HCT116 (cell line): ENCODE measurements at regions not wholly inside any gene's neighbourhood (a gene's known extent, or its start where the extent isn't known, plus 50 kb on each side); places are given as distances from the start of the nearest gene placed in this dataset.

ENCODE experiments used
- ATAC-seq: fragments of 200-7000 bp; cut with Tn5 transposase; 2 replicates; pipeline ENCODE4 v1.9.1; 2020; ENCODE audit warnings: mild to moderate bottlenecking, moderate library complexity
- BruUV-seq: library from RNA; stranded (reverse); fragments of 400-500 nt; replicated peaks from 2 replicates; lab custom pipeline; 2021; lab: Mats Ljungman, UMichigan
- CTCF ChIA-PET: fragments of 300-600 bp; sonication (Branson Sonifier 250); formaldehyde crosslinking; loops from one replicate; lab custom pipeline; 2021; ENCODE audit warnings: antibody characterized with exemption; lab: Charles Lee
- POLR2A ChIA-PET: fragments of 300-600, 350-600 bp; sonication (Branson Sonifier 250); formaldehyde crosslinking; loops from one replicate; lab custom pipeline; 2021; ENCODE audit warnings: antibody characterized with exemption; lab: Charles Lee
- RAD21 ChIA-PET, 2 experiments: fragments of 300-600 bp; sonication (Branson Sonifier 250); formaldehyde crosslinking; loops; one replicate each; lab custom pipeline; 2023; ENCODE audit warnings: low total read pairs in 2 of 2; ENCODE audit not compliant: uncharacterized antibody in 2 of 2, unreplicated experiment in 2 of 2, low non-redundant PET in 1 of 2; lab: Charles Lee
- DNase-seq: peaks from one replicate; pipeline ENCODE4 v3.0.0-alpha.2; 2010; ENCODE audit warnings: low read depth, low spot score
- H2AFZ ChIP-seq: fragments of 200-600 bp; shearing (Covaris generic), sonication (generic); 2 replicates; pipeline ENCODE4 v1.6.1; 2017; ENCODE audit warnings: low read depth, mixed run types, mixed read lengths, antibody characterized with exemption, low read length; ENCODE audit not compliant: poor library complexity, severe bottlenecking
- H3K27ac ChIP-seq: 2 replicates; pipeline ENCODE4 v1.5.1; 2012; ENCODE audit warnings: low read depth, low read length
- H3K27me3 ChIP-seq: fragments of 200-600 bp; sonication (generic); 2 replicates; pipeline ENCODE4 v1.6.1; 2016; ENCODE audit warnings: mixed run types, low read length, mixed read lengths; ENCODE audit not compliant: insufficient read depth
- H3K36me3 ChIP-seq, 2 experiments: fragments of 200-500 bp in 1 of 2; fragments of 200-600 bp in 1 of 2; sonication (Bioruptor generic) in 1 of 2; sonication (generic) in 1 of 2; 2 replicates each; pipeline versions ENCODE4 v1.5.1 to v1.6.1; 2014 to 2016; ENCODE audit warnings: low read length in 2 of 2, inconsistent platforms in 1 of 2, mixed read lengths in 1 of 2, mixed run types in 1 of 2; ENCODE audit not compliant: insufficient read depth in 2 of 2, control insufficient read depth in 1 of 2
- H3K4me1 ChIP-seq, 2 experiments: fragments of 200-600 bp in 1 of 2; sonication (generic) in 1 of 2; 2 replicates each; pipeline versions ENCODE4 v1.5.1 to v1.6.1; 2012 to 2017; ENCODE audit warnings: low read length in 2 of 2, inconsistent platforms in 1 of 2, mild to moderate bottlenecking in 1 of 2, mixed read lengths in 1 of 2, mixed run types in 1 of 2, moderate library complexity in 1 of 2; ENCODE audit not compliant: insufficient read depth in 2 of 2, control insufficient read depth in 1 of 2
- H3K4me2 ChIP-seq: fragments of 200-600 bp; sonication (generic); 2 replicates; pipeline ENCODE4 v1.6.1; 2017; ENCODE audit warnings: mixed run types, low read length, mixed read lengths
- H3K4me3 ChIP-seq, 2 experiments: fragments of 200-600 bp in 1 of 2; sonication (generic) in 1 of 2; replicated peaks in 1 of 2; 2 replicates each; pipeline ENCODE4 v1.5.1; 2011 to 2016; ENCODE audit warnings: low read length in 2 of 2, control low read depth in 1 of 2, low read depth in 1 of 2, mild to moderate bottlenecking in 1 of 2, mixed read lengths in 1 of 2, mixed run types in 1 of 2
- H3K79me2 ChIP-seq: fragments of 200-600 bp; sonication (generic); 2 replicates; pipeline ENCODE4 v1.6.1; 2017; ENCODE audit warnings: mild to moderate bottlenecking, mixed run types, low read length, moderate library complexity, mixed read lengths; ENCODE audit not compliant: insufficient read depth
- H3K9ac ChIP-seq: fragments of 200-600 bp; sonication (generic); 2 replicates; pipeline ENCODE4 v1.6.1; 2016; ENCODE audit warnings: low read length, mixed read lengths
- H3K9me2 ChIP-seq: fragments of 200-600 bp; sonication (generic), shearing (Covaris generic); 2 replicates; pipeline ENCODE4 v1.6.1; 2017; ENCODE audit warnings: mixed run types, mild to moderate bottlenecking, moderate library complexity; ENCODE audit not compliant: insufficient read depth
- H3K9me3 ChIP-seq, 2 experiments: fragments of 200-500 bp in 1 of 2; fragments of 200-600 bp in 1 of 2; sonication (Bioruptor generic) in 1 of 2; sonication (generic) in 1 of 2; 2 replicates each; pipeline ENCODE4 v1.6.1; 2014 to 2017; ENCODE audit warnings: low read length in 2 of 2, mixed read lengths in 2 of 2, inconsistent platforms in 1 of 2, low read depth in 1 of 2, mild to moderate bottlenecking in 1 of 2, mixed run types in 1 of 2, moderate library complexity in 1 of 2; ENCODE audit not compliant: control insufficient read depth in 1 of 2, insufficient read depth in 1 of 2
- H4K20me1 ChIP-seq: fragments of 200-600 bp; sonication (generic), shearing (Covaris generic); 2 replicates; pipeline ENCODE4 v1.6.1; 2017; ENCODE audit warnings: mixed run types, mild to moderate bottlenecking, moderate library complexity; ENCODE audit not compliant: insufficient read depth
- EZH2phosphoT487 ChIP-seq: fragments of 200-600 bp; IDR thresholded peaks from 2 replicates; pipeline ENCODE4 v1.6.1; 2018; ENCODE audit warnings: antibody characterized with exemption, borderline replicate concordance
- FOSL1 ChIP-seq: IDR thresholded peaks from 2 replicates; pipeline ENCODE4 v1.6.1; 2012; ENCODE audit warnings: low read depth
- JUND ChIP-seq: IDR thresholded peaks from 2 replicates; pipeline ENCODE4 v1.6.1; 2012
- POLR2A ChIP-seq: IDR thresholded peaks from 2 replicates; pipeline ENCODE4 v1.7.0; 2011; ENCODE audit warnings: borderline replicate concordance; ENCODE audit not compliant: insufficient read depth, insufficient read length; ENCODE audit errors: extremely low read depth
- SIN3A ChIP-seq: IDR thresholded peaks from 2 replicates; pipeline ENCODE4 v1.6.1; 2012; ENCODE audit warnings: low read depth
- SP1 ChIP-seq: IDR thresholded peaks from 2 replicates; pipeline ENCODE4 v1.6.1; 2012; ENCODE audit warnings: low read depth
- ZFX ChIP-seq: fragments of 450-650 bp; IDR thresholded peaks from 2 replicates; pipeline ENCODE4 v1.6.1; 2017
- ZNF274 ChIP-seq: fragments of 200-500 bp; sonication (Bioruptor generic); IDR thresholded peaks from 2 replicates; pipeline ENCODE4 v1.6.1; 2014; ENCODE audit warnings: mild to moderate bottlenecking, low read depth, low read length, inconsistent platforms
- intact Hi-C: fragments of 100-400 bp; cut with micrococcal nuclease; formaldehyde crosslinking; loops from 2 replicates; pipeline ENCODE4 v1.10.0; 2022
- TF ChIP-seq, protein P1 (sequence below), 3 experiments: fragments of 200-600 bp in 1 of 3; sonication (generic) in 1 of 3; IDR thresholded peaks in 2 of 3; conservative IDR thresholded peaks in 1 of 3; 2 replicates each; pipeline ENCODE4 v1.5.1; 2012 to 2017; ENCODE audit warnings: low read depth in 2 of 3, low read length in 2 of 3, antibody characterized with exemption in 1 of 3, borderline replicate concordance in 1 of 3, control low read depth in 1 of 3, mild to moderate bottlenecking in 1 of 3, mixed read lengths in 1 of 3, mixed run types in 1 of 3, moderate library complexity in 1 of 3; ENCODE audit not compliant: insufficient read depth in 1 of 3
- TF ChIP-seq, protein P2 (sequence below): IDR thresholded peaks from 2 replicates; pipeline ENCODE4 v1.6.1; 2011; ENCODE audit warnings: mild to moderate bottlenecking, low read length, moderate library complexity; ENCODE audit not compliant: insufficient replicate concordance; ENCODE audit errors: extremely low read depth
- TF ChIP-seq, protein P3 (sequence below): IDR thresholded peaks from 2 replicates; pipeline ENCODE4 v1.6.1; 2012; ENCODE audit warnings: low read depth
- TF ChIP-seq, protein P4 (sequence below): IDR thresholded peaks from 2 replicates; pipeline ENCODE4 v1.6.1; 2012

DNA sequence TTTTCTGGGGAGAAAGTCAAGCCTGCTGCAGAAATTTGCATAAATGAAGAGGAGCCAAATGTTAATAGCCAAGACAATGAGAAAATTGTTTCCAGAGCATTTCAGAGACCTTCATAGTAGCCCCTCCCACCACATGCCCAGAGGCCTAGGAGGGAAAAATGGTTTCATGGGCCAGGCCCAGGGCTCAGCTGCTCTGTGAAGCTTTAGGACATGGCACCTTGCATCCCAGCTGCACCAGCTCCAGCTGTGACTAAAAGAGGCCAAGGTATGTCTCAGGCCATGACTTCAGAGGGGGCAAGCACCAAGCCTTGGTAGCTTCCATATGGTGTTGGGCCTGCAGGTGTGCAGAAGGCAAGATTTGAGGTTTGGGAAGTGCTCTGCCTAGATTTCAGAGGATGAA is 258.8 kb upstream of the SATB1 start:
- no peak overlapping the region for H2AFZ ChIP-seq
- intact Hi-C loops, result no loop called here
- ChIA-PET POLR2A (no interaction called here), CTCF (no interaction called here), RAD21 (no interaction called here)
- no peak overlapping the region for H3K27ac ChIP-seq
- no peaks in the 10 kb centered on the region for H3K9me2 ChIP-seq
- DNase-seq (no peak), ATAC-seq (no peak)
- no peak overlapping the region for H3K9ac ChIP-seq
- no peaks in the 10 kb centered on the region for H3K4me1 ChIP-seq
- H3K9me3 ChIP-seq, result no peaks in the 10 kb centered on the region
- H3K4me3 ChIP-seq, result no peak overlapping the region
- no peak overlapping the region for H3K4me2 ChIP-seq
- no peak for TF ChIP-seq SIN3A
- no peak for TF ChIP-seq ZNF274
- TF ChIP-seq, protein P1, sequence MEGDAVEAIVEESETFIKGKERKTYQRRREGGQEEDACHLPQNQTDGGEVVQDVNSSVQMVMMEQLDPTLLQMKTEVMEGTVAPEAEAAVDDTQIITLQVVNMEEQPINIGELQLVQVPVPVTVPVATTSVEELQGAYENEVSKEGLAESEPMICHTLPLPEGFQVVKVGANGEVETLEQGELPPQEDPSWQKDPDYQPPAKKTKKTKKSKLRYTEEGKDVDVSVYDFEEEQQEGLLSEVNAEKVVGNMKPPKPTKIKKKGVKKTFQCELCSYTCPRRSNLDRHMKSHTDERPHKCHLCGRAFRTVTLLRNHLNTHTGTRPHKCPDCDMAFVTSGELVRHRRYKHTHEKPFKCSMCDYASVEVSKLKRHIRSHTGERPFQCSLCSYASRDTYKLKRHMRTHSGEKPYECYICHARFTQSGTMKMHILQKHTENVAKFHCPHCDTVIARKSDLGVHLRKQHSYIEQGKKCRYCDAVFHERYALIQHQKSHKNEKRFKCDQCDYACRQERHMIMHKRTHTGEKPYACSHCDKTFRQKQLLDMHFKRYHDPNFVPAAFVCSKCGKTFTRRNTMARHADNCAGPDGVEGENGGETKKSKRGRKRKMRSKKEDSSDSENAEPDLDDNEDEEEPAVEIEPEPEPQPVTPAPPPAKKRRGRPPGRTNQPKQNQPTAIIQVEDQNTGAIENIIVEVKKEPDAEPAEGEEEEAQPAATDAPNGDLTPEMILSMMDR (IDR thresholded peaks at IDR 0.05 in 2 of 3, conservative IDR thresholded peaks at IDR 0.05 in 1 of 3; ENCODE audit: borderline replicate concordance in 1 of 3, insufficient read depth in 1 of 3, low read depth in 2 of 3, low read length in 2 of 3), result no peak
- TF ChIP-seq POLR2A, result no peak
- TF ChIP-seq FOSL1, result no peak
- TF ChIP-seq, protein P2, sequence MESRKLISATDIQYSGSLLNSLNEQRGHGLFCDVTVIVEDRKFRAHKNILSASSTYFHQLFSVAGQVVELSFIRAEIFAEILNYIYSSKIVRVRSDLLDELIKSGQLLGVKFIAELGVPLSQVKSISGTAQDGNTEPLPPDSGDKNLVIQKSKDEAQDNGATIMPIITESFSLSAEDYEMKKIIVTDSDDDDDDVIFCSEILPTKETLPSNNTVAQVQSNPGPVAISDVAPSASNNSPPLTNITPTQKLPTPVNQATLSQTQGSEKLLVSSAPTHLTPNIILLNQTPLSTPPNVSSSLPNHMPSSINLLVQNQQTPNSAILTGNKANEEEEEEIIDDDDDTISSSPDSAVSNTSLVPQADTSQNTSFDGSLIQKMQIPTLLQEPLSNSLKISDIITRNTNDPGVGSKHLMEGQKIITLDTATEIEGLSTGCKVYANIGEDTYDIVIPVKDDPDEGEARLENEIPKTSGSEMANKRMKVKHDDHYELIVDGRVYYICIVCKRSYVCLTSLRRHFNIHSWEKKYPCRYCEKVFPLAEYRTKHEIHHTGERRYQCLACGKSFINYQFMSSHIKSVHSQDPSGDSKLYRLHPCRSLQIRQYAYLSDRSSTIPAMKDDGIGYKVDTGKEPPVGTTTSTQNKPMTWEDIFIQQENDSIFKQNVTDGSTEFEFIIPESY, result no peak
- TF ChIP-seq, protein P3, sequence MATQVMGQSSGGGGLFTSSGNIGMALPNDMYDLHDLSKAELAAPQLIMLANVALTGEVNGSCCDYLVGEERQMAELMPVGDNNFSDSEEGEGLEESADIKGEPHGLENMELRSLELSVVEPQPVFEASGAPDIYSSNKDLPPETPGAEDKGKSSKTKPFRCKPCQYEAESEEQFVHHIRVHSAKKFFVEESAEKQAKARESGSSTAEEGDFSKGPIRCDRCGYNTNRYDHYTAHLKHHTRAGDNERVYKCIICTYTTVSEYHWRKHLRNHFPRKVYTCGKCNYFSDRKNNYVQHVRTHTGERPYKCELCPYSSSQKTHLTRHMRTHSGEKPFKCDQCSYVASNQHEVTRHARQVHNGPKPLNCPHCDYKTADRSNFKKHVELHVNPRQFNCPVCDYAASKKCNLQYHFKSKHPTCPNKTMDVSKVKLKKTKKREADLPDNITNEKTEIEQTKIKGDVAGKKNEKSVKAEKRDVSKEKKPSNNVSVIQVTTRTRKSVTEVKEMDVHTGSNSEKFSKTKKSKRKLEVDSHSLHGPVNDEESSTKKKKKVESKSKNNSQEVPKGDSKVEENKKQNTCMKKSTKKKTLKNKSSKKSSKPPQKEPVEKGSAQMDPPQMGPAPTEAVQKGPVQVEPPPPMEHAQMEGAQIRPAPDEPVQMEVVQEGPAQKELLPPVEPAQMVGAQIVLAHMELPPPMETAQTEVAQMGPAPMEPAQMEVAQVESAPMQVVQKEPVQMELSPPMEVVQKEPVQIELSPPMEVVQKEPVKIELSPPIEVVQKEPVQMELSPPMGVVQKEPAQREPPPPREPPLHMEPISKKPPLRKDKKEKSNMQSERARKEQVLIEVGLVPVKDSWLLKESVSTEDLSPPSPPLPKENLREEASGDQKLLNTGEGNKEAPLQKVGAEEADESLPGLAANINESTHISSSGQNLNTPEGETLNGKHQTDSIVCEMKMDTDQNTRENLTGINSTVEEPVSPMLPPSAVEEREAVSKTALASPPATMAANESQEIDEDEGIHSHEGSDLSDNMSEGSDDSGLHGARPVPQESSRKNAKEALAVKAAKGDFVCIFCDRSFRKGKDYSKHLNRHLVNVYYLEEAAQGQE, result no peak
- TF ChIP-seq JUND, result no peak
- no peak for TF ChIP-seq SP1
- no peak for TF ChIP-seq EZH2phosphoT487
- TF ChIP-seq ZFX, result no peak
- TF ChIP-seq, protein P4, sequence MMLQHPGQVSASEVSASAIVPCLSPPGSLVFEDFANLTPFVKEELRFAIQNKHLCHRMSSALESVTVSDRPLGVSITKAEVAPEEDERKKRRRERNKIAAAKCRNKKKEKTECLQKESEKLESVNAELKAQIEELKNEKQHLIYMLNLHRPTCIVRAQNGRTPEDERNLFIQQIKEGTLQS, result no peak
- H3K36me3 ChIP-seq, result no peaks in the 10 kb centered on the region
- BruUV-seq, result no TSS peak
- no peaks in the 10 kb centered on the region for H4K20me1 ChIP-seq
- H3K79me2 ChIP-seq, result no peaks in the 10 kb centered on the region
- H3K27me3 ChIP-seq, result no peaks in the 10 kb centered on the region
